GM19043 (cell line): ENCODE measurements at regions not wholly inside any gene's neighbourhood (a gene's known extent, or its start where the extent isn't known, plus 50 kb on each side); places are given as distances from the start of the nearest gene placed in this dataset.

Source experiments
- ATAC-seq: cut with Tn5 transposase; IDR thresholded peaks from one replicate; pipeline ENCODE4 v1.9.1; 2021; ENCODE audit warnings: low read depth; ENCODE audit not compliant: unreplicated experiment

GRCh38 chr2:173664513-173664910 is 300.7 kb downstream of the SP3 start:
- ATAC-seq = no peak

- no peak for ATAC-seq
Observed at GRCh38 chr2:173666171-173666888, 298.8 kb downstream of the SP3 start.

DNA sequence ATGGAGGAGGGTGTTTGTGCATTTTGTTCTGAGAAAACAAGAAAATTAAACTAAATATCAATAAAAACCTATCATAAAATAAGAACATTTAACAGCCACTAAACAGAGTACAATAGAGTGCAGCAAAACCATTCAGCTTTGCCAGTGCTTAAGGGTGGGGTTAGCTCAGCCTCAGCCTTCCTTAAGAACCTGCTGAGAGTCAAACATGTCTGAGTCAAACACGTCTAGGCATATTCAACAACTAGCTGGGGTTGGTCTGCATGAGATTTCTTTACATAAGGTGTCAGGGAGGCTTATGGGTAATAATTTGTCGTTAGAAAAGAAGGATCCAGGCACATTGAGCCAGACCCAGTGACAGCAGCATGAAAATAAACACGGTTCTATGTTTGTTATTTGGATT is 298.2 kb downstream of the SP3 start:
- no peak for ATAC-seq

DNA sequence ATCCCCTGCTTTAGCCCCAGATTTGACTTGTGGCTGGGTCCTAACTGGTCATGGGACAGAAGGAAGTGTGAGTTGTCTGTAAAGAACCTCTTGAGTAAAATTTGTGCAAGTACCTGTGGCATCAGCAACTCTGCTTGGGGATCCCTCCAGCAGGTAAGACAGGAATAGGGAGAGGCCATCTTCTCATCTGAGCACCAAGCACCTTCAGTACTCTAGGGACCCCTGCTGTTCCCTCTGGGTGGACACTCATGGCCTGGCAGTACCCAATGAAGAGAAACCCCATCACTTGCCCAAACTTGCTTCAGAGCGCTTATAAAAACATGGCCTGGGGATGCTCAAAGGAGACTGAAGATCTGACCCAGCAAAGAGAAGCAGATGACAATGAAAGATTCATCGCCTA is 297.8 kb downstream of the SP3 start:
- ATAC-seq = no peak

DNA sequence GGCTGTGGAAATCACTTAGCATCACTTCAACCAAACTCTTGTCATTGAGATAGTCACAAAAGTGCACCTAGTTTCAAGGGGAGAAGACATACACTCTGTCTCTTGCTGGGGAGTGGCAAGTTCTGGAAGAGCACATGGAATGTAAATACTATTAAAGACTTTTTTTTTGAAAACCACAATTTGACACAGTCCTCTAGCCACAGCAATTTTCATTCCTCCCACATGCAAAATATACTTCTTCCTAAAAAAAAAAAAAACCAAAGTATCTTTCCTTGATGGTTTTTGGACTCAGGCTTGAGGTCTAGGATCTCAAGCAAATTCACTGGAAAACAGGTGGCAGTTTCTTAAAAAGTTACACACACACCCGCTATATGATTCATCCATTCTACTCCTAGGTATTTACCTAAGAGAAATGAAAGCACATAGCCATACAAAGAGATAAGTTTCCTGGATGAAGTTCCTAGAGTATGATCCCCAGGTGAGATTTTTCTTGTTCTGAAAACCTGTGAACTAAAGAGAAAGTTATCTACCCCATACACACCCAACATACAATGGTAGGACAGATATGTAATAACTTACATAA is 295.8 kb downstream of the SP3 start:
- no peak for ATAC-seq

DNA sequence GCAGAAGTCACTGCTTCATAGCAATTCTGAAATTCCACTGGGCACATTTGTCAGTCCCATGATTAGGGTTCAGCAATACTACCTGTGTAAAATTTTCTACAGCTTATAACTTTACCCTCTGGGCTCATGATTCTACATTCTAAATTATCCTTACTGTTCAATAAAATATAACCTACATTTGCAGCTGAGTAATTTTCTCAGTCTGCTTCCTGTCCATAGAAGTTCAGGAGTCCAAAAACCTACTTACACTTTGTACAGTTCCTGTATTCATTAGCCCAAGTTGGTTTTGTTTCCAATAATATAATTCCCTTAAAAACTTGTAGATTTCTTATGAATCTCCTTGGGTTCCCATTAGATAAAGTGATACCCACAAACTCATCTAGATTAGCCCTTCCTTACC is 295.3 kb downstream of the SP3 start:
- no peak for ATAC-seq

GRCh38 chr2:173672573-173673340 is 292.4 kb downstream of the SP3 start:
- ATAC-seq = no peak

GRCh38 chr2:173673640-173674039 is 291.5 kb downstream of the SP3 start:
- ATAC-seq = no peak

GRCh38 chr2:173676647-173677046 is 288.5 kb downstream of the SP3 start:
- no peak for ATAC-seq

- no peak for ATAC-seq
Observed at GRCh38 chr2:173678186-173678585, 287.0 kb downstream of the SP3 start.

DNA sequence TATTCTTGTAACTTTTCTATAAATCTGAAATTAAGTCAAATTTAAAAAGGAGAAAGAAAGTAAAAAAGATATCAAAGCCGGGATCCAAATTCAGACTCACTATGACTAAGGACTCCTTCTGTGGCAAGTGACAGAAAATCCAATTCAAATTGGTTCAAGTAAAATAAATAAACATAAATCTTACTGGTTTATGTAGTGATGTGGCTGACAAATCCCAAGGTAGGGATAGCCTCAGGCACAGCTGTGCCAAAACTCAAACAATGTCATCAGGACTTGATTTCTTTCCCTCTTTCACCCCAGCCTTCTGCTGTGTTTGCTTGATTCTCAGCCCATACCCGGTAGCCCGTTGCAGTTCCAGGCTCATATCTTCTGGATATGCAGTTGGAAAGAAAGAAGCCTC is 284.6 kb downstream of the SP3 start:
- ATAC-seq = no peak

DNA sequence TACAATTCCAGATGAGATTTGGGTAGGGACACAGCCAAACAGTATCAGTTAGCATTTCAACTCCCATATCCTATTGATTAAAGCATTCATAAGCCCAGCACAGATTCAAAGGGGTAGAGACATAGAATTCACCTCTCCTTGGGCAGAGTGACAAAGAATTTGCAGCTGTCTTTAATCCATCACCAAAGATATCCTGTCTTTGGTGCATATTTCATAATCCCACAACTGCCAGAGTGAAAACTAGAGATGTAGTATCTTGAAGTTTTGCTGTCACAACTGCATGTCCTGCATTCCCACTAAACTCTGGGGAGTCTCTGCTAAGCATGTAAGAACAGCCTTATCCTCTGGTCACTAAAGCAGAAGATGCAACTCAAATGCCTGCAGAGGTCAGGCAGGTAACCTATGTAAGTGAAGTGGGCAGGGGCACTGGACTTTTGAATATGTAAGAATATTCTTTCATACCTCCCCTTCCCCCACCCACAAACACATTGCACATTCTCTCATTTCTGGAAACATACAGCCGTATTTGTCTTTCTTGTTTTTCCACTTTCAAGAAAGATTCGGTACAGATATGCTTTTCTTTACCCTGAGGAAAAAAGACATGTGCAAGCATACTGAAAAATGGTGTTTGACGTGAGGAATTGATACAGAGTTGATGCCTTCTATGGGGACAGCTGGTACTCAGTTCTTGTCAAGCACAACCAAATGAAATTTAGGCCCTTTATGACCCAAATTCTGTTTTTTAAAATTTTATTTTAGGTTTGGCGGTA is 283.1 kb downstream of the SP3 start:
- ATAC-seq = no peak

- no peak for ATAC-seq
Observed at GRCh38 chr2:173684896-173685459, 280.2 kb downstream of the SP3 start.

DNA sequence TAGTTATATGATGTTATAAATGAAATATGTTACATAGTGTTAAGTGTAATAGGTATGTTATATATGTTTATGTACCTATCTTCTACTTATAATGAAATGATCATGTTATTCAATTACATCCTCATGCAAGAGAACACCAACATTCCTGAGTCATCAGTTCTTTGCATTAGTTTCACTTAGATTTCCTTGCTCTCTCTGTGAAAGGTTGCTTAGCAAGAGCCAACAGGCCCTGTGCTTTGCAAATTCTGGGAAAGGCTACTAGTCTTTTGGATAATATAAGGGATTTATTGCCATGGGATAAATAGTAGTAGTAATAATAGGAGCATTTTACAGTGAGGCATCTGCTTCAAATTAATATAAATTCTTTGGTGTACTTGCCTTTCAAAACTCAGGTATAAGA is 274.8 kb downstream of the SP3 start:
- no peak for ATAC-seq

- no peak for ATAC-seq
Observed at GRCh38 chr2:173692068-173692467, 273.1 kb downstream of the SP3 start.

DNA sequence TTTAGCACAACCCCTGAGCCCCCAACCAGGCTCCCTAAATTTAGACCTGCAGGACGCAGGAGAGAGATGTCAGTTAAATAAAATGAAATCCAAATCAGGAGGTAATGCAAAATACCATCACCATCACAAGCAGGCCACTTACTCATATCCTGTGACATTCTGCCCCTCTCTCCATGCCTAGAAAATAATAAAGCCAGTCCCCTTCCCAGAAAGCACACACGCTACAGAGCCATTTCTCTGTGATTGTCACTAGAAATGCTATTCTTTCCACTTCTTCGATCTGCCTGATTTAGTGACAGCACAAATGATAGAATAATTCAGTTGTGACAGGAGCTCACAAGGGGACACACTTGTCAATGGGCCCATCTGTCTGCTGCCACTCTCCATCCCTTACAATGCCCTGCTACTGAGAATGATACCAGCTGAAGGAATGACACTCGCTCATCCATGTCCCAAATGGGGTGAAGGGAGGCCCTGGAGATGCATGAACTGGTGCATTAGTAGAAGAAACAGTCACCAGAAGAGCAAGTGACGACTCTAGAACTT is 272.1 kb downstream of the SP3 start:
- no peak for ATAC-seq

DNA sequence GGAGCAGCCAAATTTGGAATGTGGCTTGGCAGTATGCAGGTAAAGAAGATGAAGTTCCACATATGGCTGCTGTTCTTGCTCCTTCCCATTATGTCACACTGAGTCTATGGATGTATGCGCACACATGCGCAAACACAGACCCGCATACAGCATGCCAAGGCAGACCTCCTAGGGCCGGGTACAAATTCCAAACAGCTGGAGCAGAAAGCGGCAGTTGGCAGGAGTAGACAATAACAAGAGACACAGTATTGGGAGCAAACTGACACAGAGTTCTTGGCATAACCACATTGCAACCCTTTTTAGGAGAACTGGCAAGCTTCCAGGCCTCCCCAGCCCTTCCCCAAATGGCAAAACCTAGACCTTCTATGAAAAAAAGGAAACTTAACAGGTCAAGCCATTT is 268.9 kb downstream of the SP3 start:
- no peak for ATAC-seq

GRCh38 chr2:173697929-173698328 is 267.2 kb downstream of the SP3 start:
- no peak for ATAC-seq

GRCh38 chr2:173705656-173706055 is 259.5 kb downstream of the SP3 start:
- ATAC-seq = no peak

DNA sequence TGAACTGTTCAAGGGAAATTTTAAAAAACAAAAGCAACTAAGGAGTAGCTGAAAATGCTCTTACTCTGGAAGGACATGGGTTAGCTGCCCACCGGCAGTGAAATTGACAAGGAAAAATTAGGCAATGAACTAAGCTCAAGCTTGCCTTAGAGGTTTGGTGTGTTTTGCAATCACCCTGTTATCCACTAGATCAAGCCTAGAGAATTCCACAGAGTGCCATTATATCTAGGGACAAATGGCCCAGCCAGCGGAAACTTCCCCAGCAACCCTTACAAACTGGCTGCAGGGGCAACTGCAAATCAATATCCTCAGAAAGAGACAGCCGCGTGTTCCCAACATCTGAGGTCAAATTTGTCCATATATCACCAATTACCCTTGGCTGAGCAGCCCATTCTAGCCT is 258.2 kb downstream of the SP3 start:
- no peak for ATAC-seq

DNA sequence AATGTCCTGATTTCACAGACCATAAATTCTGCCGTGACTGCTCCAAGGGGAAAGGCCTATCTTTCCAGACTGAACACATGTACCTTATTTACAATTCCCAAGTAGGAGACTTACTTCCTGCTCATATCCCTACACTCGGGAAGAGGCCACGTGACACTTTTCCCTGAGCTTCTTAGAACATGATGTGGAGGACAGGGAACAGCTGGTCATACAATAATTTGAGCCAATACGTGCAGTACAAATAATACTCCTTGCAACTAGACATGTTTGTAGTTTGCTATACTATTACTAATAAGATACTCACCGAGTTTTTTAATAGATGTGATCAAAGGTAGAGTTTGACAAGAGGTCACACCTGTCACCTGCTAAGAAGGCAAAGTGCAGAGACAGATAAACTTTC is 256.4 kb downstream of the SP3 start:
- no peak for ATAC-seq
